ENCODE measurements at regions not wholly inside any gene's neighbourhood (a gene's known extent, or its start where the extent isn't known, plus 50 kb on each side); places are given as distances from the start of the nearest gene placed in this dataset.

- no peak for FAIRE-seq
- DNase-seq (ENCODE audit: insufficient read length, low spot score): no peak
- TF ChIP-seq POLR2A (IDR thresholded peaks at IDR 0.05; ENCODE audit: low read depth, low read length): no peak
Measured at GRCh38 chr20:23287354-23288190, 63.0 kb upstream of the NXT1 start.

GRCh38 chr20:23286346-23286745, 64.2 kb upstream of the NXT1 start:
- TF ChIP-seq POLR2A (IDR thresholded peaks at IDR 0.05; ENCODE audit: low read depth, low read length): no peak
- FAIRE-seq (no peak), DNase-seq (ENCODE audit: insufficient read length, low spot score) (no peak)

GRCh38 chr20:23285536-23285935, 65.1 kb upstream of the NXT1 start:
- DNase-seq (ENCODE audit: insufficient read length, low spot score) (no peak), FAIRE-seq (no peak)
- TF ChIP-seq POLR2A (IDR thresholded peaks at IDR 0.05; ENCODE audit: low read depth, low read length): no peak

- no peak for DNase-seq (ENCODE audit: insufficient read length, low spot score)
- no peak for TF ChIP-seq POLR2A (IDR thresholded peaks at IDR 0.05; ENCODE audit: low read depth, low read length)
- no peak for FAIRE-seq
Measured at GRCh38 chr20:23284009-23284408, 66.6 kb upstream of the NXT1 start.

GRCh38 chr20:23283096-23283850, 67.3 kb upstream of the NXT1 start:
- DNase-seq (ENCODE audit: insufficient read length, low spot score): no peak
- TF ChIP-seq POLR2A (IDR thresholded peaks at IDR 0.05; ENCODE audit: low read depth, low read length): no peak
- FAIRE-seq: no peak

GRCh38 chr20:23282546-23282945, 68.0 kb upstream of the NXT1 start:
- no peak for FAIRE-seq
- DNase-seq (ENCODE audit: insufficient read length, low spot score): no peak
- no peak for TF ChIP-seq POLR2A (IDR thresholded peaks at IDR 0.05; ENCODE audit: low read depth, low read length)

GRCh38 chr20:23282111-23282510, 68.5 kb upstream of the NXT1 start:
- FAIRE-seq: no peak
- no peak for TF ChIP-seq POLR2A (IDR thresholded peaks at IDR 0.05; ENCODE audit: low read depth, low read length)
- DNase-seq (ENCODE audit: insufficient read length, low spot score): no peak

- DNase-seq (ENCODE audit: insufficient read length, low spot score) (no peak), FAIRE-seq (no peak)
- no peak for TF ChIP-seq POLR2A (IDR thresholded peaks at IDR 0.05; ENCODE audit: low read depth, low read length)
Measured at GRCh38 chr20:23279836-23280235, 70.8 kb upstream of the NXT1 start.

- TF ChIP-seq POLR2A (IDR thresholded peaks at IDR 0.05; ENCODE audit: low read depth, low read length): no peak
- no peak for DNase-seq (ENCODE audit: insufficient read length, low spot score)
- no peak for FAIRE-seq
Measured at GRCh38 chr20:23278172-23278571, 72.4 kb upstream of the NXT1 start.

- DNase-seq (ENCODE audit: insufficient read length, low spot score) (no peak), FAIRE-seq (no peak)
- no peak for TF ChIP-seq POLR2A (IDR thresholded peaks at IDR 0.05; ENCODE audit: low read depth, low read length)
Measured at GRCh38 chr20:23277316-23277715, 73.3 kb upstream of the NXT1 start.

- no peak for DNase-seq (ENCODE audit: insufficient read length, low spot score)
- no peak for FAIRE-seq
- TF ChIP-seq POLR2A (IDR thresholded peaks at IDR 0.05; ENCODE audit: low read depth, low read length): no peak
Measured at GRCh38 chr20:23273776-23274175, 76.8 kb upstream of the NXT1 start.

- no peak for TF ChIP-seq POLR2A (IDR thresholded peaks at IDR 0.05; ENCODE audit: low read depth, low read length)
- FAIRE-seq (no peak), DNase-seq (ENCODE audit: insufficient read length, low spot score) (no peak)
Measured at GRCh38 chr20:23272176-23273029, 78.2 kb upstream of the NXT1 start.

GRCh38 chr20:23270382-23270911, 80.1 kb upstream of the NXT1 start:
- DNase-seq (ENCODE audit: insufficient read length, low spot score) (no peak), FAIRE-seq (no peak)
- no peak for TF ChIP-seq POLR2A (IDR thresholded peaks at IDR 0.05; ENCODE audit: low read depth, low read length)

- TF ChIP-seq POLR2A (IDR thresholded peaks at IDR 0.05; ENCODE audit: low read depth, low read length): no peak
- no peak for DNase-seq (ENCODE audit: insufficient read length, low spot score)
Measured at GRCh38 chr20:23269954-23270353, 80.6 kb upstream of the NXT1 start.

More at GRCh38 chr20:23269954-23270353, 80.6 kb upstream of the NXT1 start:
- FAIRE-seq: no peak
